RWPE2 (cell line): ENCODE measurements at regions not wholly inside any gene's neighbourhood (a gene's known extent, or its start where the extent isn't known, plus 50 kb on each side); places are given as distances from the start of the nearest gene placed in this dataset.

Source experiments
- ATAC-seq: fragments of 200-7000 bp; cut with Tn5 transposase; 3 replicates; pipeline ENCODE4 v1.9.1; 2021; ENCODE audit warnings: low read depth
- DNase-seq: peaks from one replicate; pipeline ENCODE4 v3.0.0-alpha.2; 2020; ENCODE audit warnings: low spot score
- H3K27ac ChIP-seq: fragments of 450-650 bp; 2 replicates; pipeline ENCODE4 v1.5.1; 2017; ENCODE audit warnings: mild to moderate bottlenecking; ENCODE audit not compliant: poor library complexity, severe bottlenecking
- H3K27me3 ChIP-seq: fragments of 250-450 bp; sonication (Bioruptor Pico); 2 replicates; pipeline ENCODE4 v1.5.1; 2021; ENCODE audit warnings: mild to moderate bottlenecking, moderate library complexity; ENCODE audit not compliant: insufficient read depth, poor library complexity, severe bottlenecking
- H3K36me3 ChIP-seq: fragments of 250-450 bp; sonication (Bioruptor Pico); 2 replicates; pipeline ENCODE4 v1.5.1; 2020; ENCODE audit warnings: low read depth, mild to moderate bottlenecking, moderate library complexity
- H3K4me1 ChIP-seq: fragments of 250-450 bp; sonication (Bioruptor Pico); 2 replicates; pipeline ENCODE4 v1.5.1; 2021; ENCODE audit warnings: mild to moderate bottlenecking, moderate library complexity; ENCODE audit not compliant: insufficient read depth, poor library complexity, severe bottlenecking
- H3K4me3 ChIP-seq: fragments of 250-450 bp; sonication (Bioruptor Pico); 2 replicates; pipeline ENCODE4 v1.5.1; 2021; ENCODE audit warnings: mild to moderate bottlenecking, moderate library complexity; ENCODE audit not compliant: severe bottlenecking
- H3K9me3 ChIP-seq: fragments of 250-450 bp; sonication (Bioruptor Pico); 2 replicates; pipeline ENCODE4 v1.5.1; 2021; ENCODE audit warnings: mild to moderate bottlenecking, moderate library complexity; ENCODE audit not compliant: severe bottlenecking
- CTCF ChIP-seq: fragments of 450-650 bp; IDR thresholded peaks from one replicate; pipeline ENCODE4 v1.5.1; 2017; ENCODE audit warnings: mild to moderate bottlenecking, moderate library complexity; ENCODE audit not compliant: poor library complexity, severe bottlenecking

GRCh38 chr1:99171184-99171813 lies 93.0 kb upstream of the PLPPR4 start:
- H3K27me3 ChIP-seq, result no peaks in the 10 kb centered on the region
- TF ChIP-seq CTCF, result no peak
- ATAC-seq, result no peak
- H3K36me3 ChIP-seq, result no peaks in the 10 kb centered on the region
- H3K4me1 ChIP-seq, result no peaks in the 10 kb centered on the region
- H3K27ac ChIP-seq, result no peak overlapping the region
- no peaks in the 10 kb centered on the region for H3K9me3 ChIP-seq
- H3K4me3 ChIP-seq, result no peak overlapping the region
- DNase-seq, result no peak

- no peaks in the 10 kb centered on the region for H3K9me3 ChIP-seq
- H3K36me3 ChIP-seq, result no peaks in the 10 kb centered on the region
- no peak for DNase-seq
- no peak overlapping the region for H3K27ac ChIP-seq
- TF ChIP-seq CTCF, result no peak
- no peaks in the 10 kb centered on the region for H3K27me3 ChIP-seq
- ATAC-seq, result no peak
- no peak overlapping the region for H3K4me3 ChIP-seq
- no peaks in the 10 kb centered on the region for H3K4me1 ChIP-seq
Measured at GRCh38 chr1:99173282-99173681, 91.0 kb upstream of the PLPPR4 start.

GRCh38 chr1:99173900-99174299 lies 90.4 kb upstream of the PLPPR4 start:
- H3K9me3 ChIP-seq, result no peaks in the 10 kb centered on the region
- H3K4me1 ChIP-seq, result no peaks in the 10 kb centered on the region
- DNase-seq (no peak), ATAC-seq (no peak)
- no peak overlapping the region for H3K27ac ChIP-seq
- no peak overlapping the region for H3K4me3 ChIP-seq
- TF ChIP-seq CTCF, result peak; percentile 3
- no peaks in the 10 kb centered on the region for H3K27me3 ChIP-seq
- H3K36me3 ChIP-seq, result no peaks in the 10 kb centered on the region

GRCh38 chr1:99176753-99177152 lies 87.5 kb upstream of the PLPPR4 start:
- Histone ChIP-seq H3K27ac (no peak overlapping the region), H3K27me3 (no peaks in the 10 kb centered on the region), H3K9me3 (no peaks in the 10 kb centered on the region), H3K4me3 (no peak overlapping the region), H3K4me1 (no peaks in the 10 kb centered on the region), H3K36me3 (no peaks in the 10 kb centered on the region)
- DNase-seq, result no peak
- ATAC-seq, result no peak
- TF ChIP-seq CTCF, result no peak

GRCh38 chr1:99177465-99177864 lies 86.8 kb upstream of the PLPPR4 start:
- no peaks in the 10 kb centered on the region for H3K27me3 ChIP-seq
- H3K36me3 ChIP-seq, result no peaks in the 10 kb centered on the region
- no peaks in the 10 kb centered on the region for H3K9me3 ChIP-seq
- no peak for DNase-seq
- H3K4me1 ChIP-seq, result no peaks in the 10 kb centered on the region
- peak; percentile 36 for TF ChIP-seq CTCF
- no peak overlapping the region for H3K27ac ChIP-seq
- ATAC-seq, result no peak
- H3K4me3 ChIP-seq, result no peak overlapping the region
